GM12878 (cell line): ENCODE measurements at regions not wholly inside any gene's neighbourhood (a gene's known extent, or its start where the extent isn't known, plus 50 kb on each side); places are given as distances from the start of the nearest gene placed in this dataset.

Experiments used
- CHD1 ChIP-seq: IDR thresholded peaks from 2 replicates; pipeline ENCODE4 v1.6.1; 2012; ENCODE audit warnings: low read depth, low read length, improper control_type of control experiment
- CHD4 ChIP-seq: fragments of 200-600 bp; sonication (generic); IDR thresholded peaks from 2 replicates; pipeline ENCODE4 v1.6.1; 2016; ENCODE audit warnings: mild to moderate bottlenecking
- CTCF ChIP-seq, 3 experiments: IDR thresholded peaks in 2 of 3; conservative IDR thresholded peaks in 1 of 3; 2 replicates each; pipeline ENCODE4 v1.5.1; 2011; ENCODE audit warnings: low read depth in 3 of 3, low read length in 3 of 3, mild to moderate bottlenecking in 3 of 3, control low read depth in 2 of 3, moderate library complexity in 2 of 3, inconsistent platforms in 1 of 3, mixed read lengths in 1 of 3; ENCODE audit not compliant: control insufficient read depth in 2 of 3, insufficient read depth in 1 of 3; ENCODE audit errors: extremely low read depth in 1 of 3
- EZH2 ChIP-seq: IDR thresholded peaks from 2 replicates; pipeline ENCODE4 v1.6.1; 2012; ENCODE audit warnings: low read depth, mild to moderate bottlenecking, control low read depth, inconsistent platforms, low read length, borderline replicate concordance; ENCODE audit not compliant: control insufficient read depth
- MYC ChIP-seq: IDR thresholded peaks from 2 replicates; pipeline ENCODE4 v1.6.1; 2011; ENCODE audit warnings: mild to moderate bottlenecking, low read length, moderate library complexity, inconsistent platforms; ENCODE audit not compliant: insufficient read depth, insufficient replicate concordance, insufficient read length, severe bottlenecking
- NFIC ChIP-seq: IDR thresholded peaks from 2 replicates; pipeline ENCODE4 v1.6.1; 2012; ENCODE audit warnings: low read depth, mild to moderate bottlenecking, inconsistent platforms, low read length, moderate library complexity
- POLR2A ChIP-seq: IDR thresholded peaks from 2 replicates; pipeline ENCODE4 v1.6.1; 2011; ENCODE audit warnings: low read depth, mild to moderate bottlenecking, low read length
- TAF1 ChIP-seq: IDR thresholded peaks from 2 replicates; pipeline ENCODE4 v1.6.1; 2011; ENCODE audit warnings: mild to moderate bottlenecking, low read depth, low read length, borderline replicate concordance
- USF2 ChIP-seq: IDR thresholded peaks from 2 replicates; pipeline ENCODE4 v1.6.1; 2011; ENCODE audit warnings: low read depth, low read length, improper control_type of control experiment, borderline replicate concordance
- YY1 ChIP-seq: IDR thresholded peaks from 2 replicates; pipeline ENCODE4 v1.6.1; 2011; ENCODE audit warnings: low read depth, mild to moderate bottlenecking, low read length
- ZBTB40 ChIP-seq: fragments of 450-650 bp; IDR thresholded peaks from 2 replicates; pipeline ENCODE4 v1.6.1; 2016; ENCODE audit warnings: mild to moderate bottlenecking, moderate library complexity, borderline replicate concordance
- ZNF274 ChIP-seq: IDR thresholded peaks from one replicate; pipeline ENCODE4 v1.8.0; 2011; ENCODE audit not compliant: insufficient read length, insufficient read depth

DNA sequence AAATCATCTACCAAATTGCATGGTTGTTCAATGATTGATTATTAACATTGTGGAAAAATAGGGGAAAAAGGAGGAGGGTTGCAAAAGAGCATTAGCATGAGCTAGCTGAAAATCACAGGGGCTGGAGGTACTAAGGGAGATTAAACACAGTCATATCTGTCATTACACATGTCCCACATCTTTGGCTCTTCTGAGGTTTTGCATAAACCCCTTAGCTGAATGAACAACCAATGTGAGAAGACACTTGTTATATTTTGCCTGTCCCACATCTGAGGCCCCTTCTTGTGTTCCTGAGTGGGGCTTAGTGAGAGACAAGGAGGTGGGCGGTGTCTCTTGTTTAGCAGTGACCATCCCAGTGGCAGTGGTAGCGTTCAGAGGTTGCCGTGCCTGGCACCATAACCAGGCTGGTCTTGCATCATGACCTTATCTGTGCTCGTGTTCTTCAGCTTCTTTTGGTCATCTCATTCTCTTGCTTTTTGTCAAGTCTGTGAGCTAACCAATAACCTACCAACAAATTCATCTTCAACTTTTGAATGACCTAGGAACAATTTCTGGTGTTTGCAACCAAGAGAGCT is 95.6 kb downstream of the MID1IP1 start:
- TF ChIP-seq CHD1, result no peak
- no peak for TF ChIP-seq TAF1
- TF ChIP-seq NFIC, result no peak
- TF ChIP-seq POLR2A, result no peak
- no peak for TF ChIP-seq CHD4
- TF ChIP-seq USF2, result no peak
- no peak for TF ChIP-seq CTCF (IDR thresholded peaks at IDR 0.05 in 2 of 3, conservative IDR thresholded peaks at IDR 0.05 in 1 of 3; ENCODE audit: control insufficient read depth in 2 of 3, extremely low read depth in 1 of 3, insufficient read depth in 1 of 3, low read depth in 3 of 3, low read length in 3 of 3)
- TF ChIP-seq YY1, result no peak
- TF ChIP-seq MYC, result no peak
- no peak for TF ChIP-seq EZH2
- no peak for TF ChIP-seq ZBTB40
- no peak for TF ChIP-seq ZNF274
